Pancreas (tissue), 10 donors: ENCODE measurements at regions not wholly inside any gene's neighbourhood (a gene's known extent, or its start where the extent isn't known, plus 50 kb on each side); places are given as distances from the start of the nearest gene placed in this dataset.

Experiments
- ATAC-seq, 4 donors: fragments of 200-7000 bp; cut with Tn5 transposase; one replicate each; pipeline versions ENCODE4 v1.8.0 to v1.9.1; 2020; ENCODE audit warnings: mild to moderate bottlenecking in 4 of 4, moderate library complexity in 4 of 4
- DNase-seq, 6 donors: peaks; one replicate each; pipeline ENCODE4 v3.0.0-alpha.2; 2020
- FAIRE-seq: peaks from 2 replicates; lab custom pipeline; 2012; peaks lifted over from hg19 to GRCh38; lab: Jason Lieb, UNC
- H3K27ac ChIP-seq, 4 donors: fragments of 200-600 bp; sonication (generic); 1 replicate in 3 of 4; 2 replicates in 1 of 4; pipeline versions ENCODE4 v1.5.0 to v1.8.0; 2020
- H3K27me3 ChIP-seq, 4 donors: fragments of 200-600 bp; one replicate each; pipeline ENCODE4 v1.8.0; 2021
- H3K36me3 ChIP-seq, 3 donors: fragments of 200-600 bp; sonication (generic) in 1 of 3; one replicate each; pipeline versions ENCODE4 v1.5.0 to v1.8.0; 2020 to 2021
- H3K4me1 ChIP-seq, 3 donors: fragments of 200-600 bp; one replicate each; pipeline ENCODE4 v1.8.0; 2021
- H3K4me3 ChIP-seq, 4 donors: fragments of 200-600 bp; sonication (generic) in 2 of 4; one replicate each; pipeline versions ENCODE4 v1.5.0 to v1.8.0; 2020 to 2021
- H3K9me3 ChIP-seq, 4 donors: fragments of 200-600 bp; one replicate each; pipeline ENCODE4 v1.8.0; 2021
- CTCF ChIP-seq, 4 donors: fragments of 200-600 bp; sonication (generic) in 3 of 4; IDR thresholded peaks; one replicate each; pipeline versions ENCODE4 v1.5.0 to v1.8.0; 2021; ENCODE audit warnings: antibody characterized with exemption in 4 of 4
- WGBS, 2 donors: extraction: QIAGEN DNeasy Blood & Tissue Kit; methylation state at CpG; one replicate each; pipeline ENCODE4 v1.1.7; 2013; 5-methylcytosine and 5-hydroxymethylcytosine counted together
- intact Hi-C, 3 donors: fragments of 100-400 bp; cut with DNase I; formaldehyde crosslinking; loops; one replicate each; pipeline versions ENCODE4 v1.11.1 to v1.14.2; 2022
- donor health status: healthy with polysubstance abuse.
- donor health status: DM: no; HTN: no; CAD: no; lungs with moderate emphysema.
- donor health status: DM: no; HTN: no; CAD: no.
- donor health status: control.
- donor health status: control.
- donor health status: Bipolar disorder and iron deficiency.
- donor health status: DM: yes; HTN: yes; CAD: no.
- donor health status: DM: no; HTN: no; CAD: no.
- donor health status: DM: no; HTN: no; CAD: no.
- donor health status: DM: yes; HTN: yes; CAD: no.

GRCh38 chr10:21278491-21279216 lies 246.8 kb downstream of the SKIDA1 start:
- DNase-seq (peak; percentile 55 to 95 (median 82)), ATAC-seq (peak; percentile 69 to 96 (median 94)), FAIRE-seq (no peak)
- WGBS, 2 donors, result 45 to 49% methylated on average over 8 of the region's 8 CpGs
- H3K4me3 ChIP-seq, result no peak overlapping the region
- intact Hi-C loops, result no loop called here
- H3K27me3 ChIP-seq, result no peaks in the 10 kb centered on the region
- H3K27ac ChIP-seq, result no peak overlapping the region
- no peaks in the 10 kb centered on the region for H3K9me3 ChIP-seq
- H3K4me1 ChIP-seq, result no peaks in the 10 kb centered on the region
- peak; percentile 52 to 68 (median 62) for TF ChIP-seq CTCF (IDR thresholded peaks at IDR 0.05)
- no peaks in the 10 kb centered on the region for H3K36me3 ChIP-seq

DNA sequence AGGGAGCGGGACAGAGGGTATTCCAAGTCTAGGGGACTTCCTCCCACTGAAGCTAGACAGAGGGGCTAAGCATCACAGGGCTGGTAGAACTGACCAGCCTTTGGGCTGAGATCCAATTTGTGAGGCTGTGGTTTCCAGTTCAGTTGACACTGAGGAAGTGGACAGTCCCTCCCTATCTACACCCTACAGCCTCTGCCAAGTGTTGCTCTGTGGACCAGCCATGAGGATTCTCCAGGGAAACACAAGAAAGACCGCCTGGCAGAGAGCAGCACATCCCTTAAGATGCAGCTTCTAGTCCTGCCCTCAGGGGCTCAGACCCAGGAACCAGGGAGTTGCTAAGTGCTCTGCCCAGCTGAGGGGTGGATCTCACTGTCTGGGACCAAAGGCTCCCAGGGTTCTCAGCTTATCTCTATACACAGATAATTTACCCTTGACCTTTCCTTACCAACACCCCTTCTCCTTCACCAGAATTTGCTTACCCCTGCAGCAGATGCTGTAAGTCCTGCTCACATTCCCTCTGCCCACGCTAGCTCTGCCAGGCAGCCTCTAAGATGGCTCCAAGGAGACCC lies 252.0 kb downstream of the SKIDA1 start:
- no peak for FAIRE-seq
- Histone ChIP-seq H3K36me3 (no peaks in the 10 kb centered on the region), H3K4me3 (no peak overlapping the region), H3K27me3 (no peaks in the 10 kb centered on the region), H3K9me3 (no peaks in the 10 kb centered on the region), H3K4me1 (no peaks in the 10 kb centered on the region), H3K27ac (no peak overlapping the region)
- DNase-seq, result no peak
- WGBS, 2 donors, result 77 to 82% methylated on average over 3 of the region's 3 CpGs
- TF ChIP-seq CTCF (IDR thresholded peaks at IDR 0.05), result no peak
- ATAC-seq, result no peak
- intact Hi-C loops, result loop anchor here in 1 of 3 donors (5.0 kb wide), 1 partner anchor 416 kb away; no protein-coding TSS in a partner anchor

DNA sequence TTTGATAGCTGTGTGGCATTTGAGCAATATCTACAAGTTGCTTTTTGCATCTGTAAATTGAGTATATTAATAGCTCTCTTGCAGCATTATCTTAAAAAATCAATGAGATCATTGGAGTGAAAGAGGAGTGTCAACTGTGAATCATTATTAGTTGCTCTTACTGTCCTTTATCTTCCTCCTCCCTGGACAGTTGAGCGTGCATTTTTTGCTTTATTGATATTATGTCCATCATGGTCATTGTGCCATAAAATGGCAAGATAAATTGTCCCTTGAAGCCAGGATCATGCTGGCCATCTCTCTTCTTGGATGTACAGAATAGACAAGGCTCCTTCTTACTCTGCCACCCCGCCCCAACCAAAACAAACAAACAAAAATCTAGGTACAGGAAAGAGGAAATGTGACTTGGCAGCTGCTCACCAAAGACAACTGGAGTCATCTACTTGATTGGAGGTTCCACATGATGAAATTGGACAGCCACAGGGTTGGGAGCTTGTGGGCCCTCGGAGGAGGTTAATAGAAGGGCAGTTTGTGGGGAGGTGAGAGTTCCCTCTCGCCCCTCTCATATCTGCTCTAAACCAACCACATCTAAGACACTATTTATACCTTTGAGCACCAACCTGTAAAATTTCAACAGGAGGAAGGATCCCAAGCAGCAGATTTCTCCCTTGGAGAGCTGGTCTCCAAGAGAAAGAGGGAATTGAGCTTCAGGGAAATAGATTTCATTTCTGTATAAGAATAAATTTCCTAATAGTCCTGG lies 252.7 kb downstream of the SKIDA1 start:
- no peaks in the 10 kb centered on the region for H3K27me3 ChIP-seq
- DNase-seq (no peak), ATAC-seq (no peak), FAIRE-seq (no peak)
- no peak overlapping the region for H3K4me3 ChIP-seq
- no peak overlapping the region for H3K27ac ChIP-seq
- TF ChIP-seq CTCF (IDR thresholded peaks at IDR 0.05), result no peak
- no peaks in the 10 kb centered on the region for H3K36me3 ChIP-seq
- no peaks in the 10 kb centered on the region for H3K9me3 ChIP-seq
- intact Hi-C loops, result loop anchor here in 1 of 3 donors (5.0 kb wide), 1 partner anchor 416 kb away; no protein-coding TSS in a partner anchor
- WGBS, 2 donors, result 53 to 67% methylated on average over 4 of the region's 4 CpGs
- H3K4me1 ChIP-seq, result no peaks in the 10 kb centered on the region

DNA sequence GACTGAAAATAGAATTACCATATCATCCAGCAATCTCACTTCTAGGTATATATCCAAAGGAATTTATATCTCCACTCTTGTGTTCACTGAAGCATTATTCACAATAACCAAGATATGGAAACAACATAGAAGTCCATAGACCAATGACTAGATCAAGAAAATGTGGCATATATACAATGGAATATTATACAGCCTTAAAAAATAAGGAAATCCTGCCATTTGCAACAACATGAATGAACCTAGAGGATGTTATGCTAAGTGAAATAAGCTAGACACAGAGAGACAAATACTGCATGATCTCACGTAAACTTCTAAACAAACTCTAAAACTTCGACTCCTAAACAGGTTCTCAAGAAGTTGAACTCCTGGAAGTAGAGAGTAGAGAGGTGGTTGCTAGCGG lies 254.5 kb downstream of the SKIDA1 start:
- H3K27ac ChIP-seq, result no peak overlapping the region
- no peak for ATAC-seq
- TF ChIP-seq CTCF (IDR thresholded peaks at IDR 0.05), result no peak
- no peak overlapping the region for H3K4me3 ChIP-seq
- 83 to 86% methylated on average over 3 of the region's 3 CpGs for WGBS, 2 donors
- H3K27me3 ChIP-seq, result no peaks in the 10 kb centered on the region
- FAIRE-seq, result no peak
- no peaks in the 10 kb centered on the region for H3K4me1 ChIP-seq
- no peaks in the 10 kb centered on the region for H3K36me3 ChIP-seq
- DNase-seq, result no peak
- intact Hi-C loops, result loop anchor here in 1 of 3 donors (5.0 kb wide), 1 partner anchor 414 kb away; no protein-coding TSS in a partner anchor
- H3K9me3 ChIP-seq, result no peaks in the 10 kb centered on the region
